Hepatocyte (in vitro differentiated cells): ENCODE measurements at regions not wholly inside any gene's neighbourhood (a gene's known extent, or its start where the extent isn't known, plus 50 kb on each side); places are given as distances from the start of the nearest gene placed in this dataset.

Source experiments
- CTCF ChIP-seq: fragments of 200-600 bp; sonication (generic); IDR thresholded peaks from 2 replicates; pipeline ENCODE4 v1.5.1; 2016; ENCODE audit warnings: antibody characterized with exemption, mild to moderate bottlenecking; ENCODE audit not compliant: poor library complexity
- EZH2 ChIP-seq: fragments of 200-600 bp; sonication (generic); IDR thresholded peaks from 2 replicates; pipeline ENCODE4 v1.6.1; 2016; ENCODE audit warnings: antibody characterized with exemption, mild to moderate bottlenecking, borderline replicate concordance
- EZH2phosphoT487 ChIP-seq: fragments of 200-600 bp; sonication (generic); IDR thresholded peaks from one replicate; pipeline ENCODE4 v1.6.1; 2018; ENCODE audit warnings: antibody characterized with exemption, mild to moderate bottlenecking, low read depth, moderate library complexity; ENCODE audit not compliant: unreplicated experiment, severe bottlenecking

- no peak for TF ChIP-seq CTCF
- no peak for TF ChIP-seq EZH2
- no peak for TF ChIP-seq EZH2phosphoT487
Observed at GRCh38 chr2:216315802-216316603, 56.3 kb downstream of the MARCHF4 start.
